ENCODE measurements at regions not wholly inside any gene's neighbourhood (a gene's known extent, or its start where the extent isn't known, plus 50 kb on each side); places are given as distances from the start of the nearest gene placed in this dataset.

DNA sequence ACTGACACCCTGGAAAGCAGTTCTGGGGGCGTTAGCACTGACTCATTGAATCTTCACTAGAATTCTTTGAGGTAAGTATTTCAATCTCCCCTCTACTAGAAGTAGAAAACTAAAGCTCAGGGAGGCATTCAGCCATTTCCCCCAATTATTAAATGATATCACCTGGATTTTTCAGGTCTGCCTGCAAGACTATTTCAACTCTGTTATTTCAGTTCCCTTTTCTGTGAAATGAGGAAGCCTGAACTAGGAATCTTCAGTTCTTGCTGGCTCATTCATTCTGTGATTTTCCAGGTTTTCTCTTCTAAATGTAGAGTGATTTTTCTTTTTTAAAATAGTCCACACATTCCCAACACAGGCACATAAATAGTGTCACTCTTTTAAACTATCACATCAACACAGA is 337.0 kb upstream of the NR5A2 start:
- TF ChIP-seq, protein P1, sequence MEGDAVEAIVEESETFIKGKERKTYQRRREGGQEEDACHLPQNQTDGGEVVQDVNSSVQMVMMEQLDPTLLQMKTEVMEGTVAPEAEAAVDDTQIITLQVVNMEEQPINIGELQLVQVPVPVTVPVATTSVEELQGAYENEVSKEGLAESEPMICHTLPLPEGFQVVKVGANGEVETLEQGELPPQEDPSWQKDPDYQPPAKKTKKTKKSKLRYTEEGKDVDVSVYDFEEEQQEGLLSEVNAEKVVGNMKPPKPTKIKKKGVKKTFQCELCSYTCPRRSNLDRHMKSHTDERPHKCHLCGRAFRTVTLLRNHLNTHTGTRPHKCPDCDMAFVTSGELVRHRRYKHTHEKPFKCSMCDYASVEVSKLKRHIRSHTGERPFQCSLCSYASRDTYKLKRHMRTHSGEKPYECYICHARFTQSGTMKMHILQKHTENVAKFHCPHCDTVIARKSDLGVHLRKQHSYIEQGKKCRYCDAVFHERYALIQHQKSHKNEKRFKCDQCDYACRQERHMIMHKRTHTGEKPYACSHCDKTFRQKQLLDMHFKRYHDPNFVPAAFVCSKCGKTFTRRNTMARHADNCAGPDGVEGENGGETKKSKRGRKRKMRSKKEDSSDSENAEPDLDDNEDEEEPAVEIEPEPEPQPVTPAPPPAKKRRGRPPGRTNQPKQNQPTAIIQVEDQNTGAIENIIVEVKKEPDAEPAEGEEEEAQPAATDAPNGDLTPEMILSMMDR (IDR thresholded peaks at IDR 0.05): no peak
- H3K9me3 ChIP-seq: no peaks in the 10 kb centered on the region
- no peak overlapping the region for H3K27ac ChIP-seq
- intact Hi-C loops (cut with DNase I; ENCODE audit: low total_unique reads): no loop called here
- peaks cover 0 to 6% of the 10 kb centered on the region in 2 donors for H3K27me3 ChIP-seq
- no peaks in the 10 kb centered on the region for H3K36me3 ChIP-seq
- H3K4me3 ChIP-seq: no peak overlapping the region
- H3K4me1 ChIP-seq: no peaks in the 10 kb centered on the region
- DNase-seq: no peak

DNA sequence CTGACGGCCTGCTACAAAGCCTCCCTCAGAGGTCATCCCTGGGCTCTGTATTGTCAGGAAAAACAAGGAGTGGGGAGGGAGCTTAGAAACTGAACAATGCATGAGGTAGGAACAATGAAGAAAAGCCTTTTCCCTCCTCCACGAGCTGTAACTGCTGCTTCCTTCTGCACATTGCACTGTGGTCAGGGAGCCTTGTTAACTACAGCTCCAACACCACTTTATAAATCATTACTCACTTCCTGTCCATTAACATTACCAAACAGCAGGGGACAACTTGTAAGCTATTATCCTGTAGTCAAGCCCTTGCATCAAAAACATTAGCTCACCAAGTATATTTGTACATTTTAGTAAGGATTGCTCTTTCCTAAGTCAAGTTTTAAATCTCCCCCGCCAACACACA is 336.0 kb upstream of the NR5A2 start:
- Histone ChIP-seq H3K4me3 (no peak overlapping the region), H3K36me3 (no peaks in the 10 kb centered on the region), H3K9me3 (no peaks in the 10 kb centered on the region), H3K27me3 (peaks cover 0 to 6% of the 10 kb centered on the region in 2 donors), H3K4me1 (no peaks in the 10 kb centered on the region), H3K27ac (no peak overlapping the region)
- intact Hi-C loops (cut with DNase I; ENCODE audit: low total_unique reads): no loop called here
- DNase-seq: no peak
- TF ChIP-seq, protein P1 (IDR thresholded peaks at IDR 0.05): no peak

DNA sequence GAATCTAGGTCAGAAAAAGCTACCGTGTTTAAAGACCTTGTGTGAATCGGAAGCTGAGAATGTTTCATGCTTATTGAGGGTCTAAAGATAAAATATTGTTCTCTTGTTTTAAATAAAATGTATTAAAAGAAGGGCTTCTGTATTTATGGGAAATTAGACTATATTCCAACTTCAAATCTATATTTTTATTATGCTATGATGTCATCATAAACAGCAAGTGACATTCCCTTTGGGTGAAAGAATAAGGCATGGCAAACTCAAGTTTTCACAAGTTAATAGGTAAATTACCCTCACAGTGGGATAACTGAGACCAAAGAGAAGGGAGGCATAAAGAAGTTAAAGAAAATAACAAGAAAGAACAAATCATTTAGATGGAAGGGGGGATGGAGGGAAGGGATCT is 333.8 kb upstream of the NR5A2 start:
- TF ChIP-seq, protein P1 (IDR thresholded peaks at IDR 0.05): no peak
- Histone ChIP-seq H3K4me3 (no peak overlapping the region), H3K9me3 (no peaks in the 10 kb centered on the region), H3K27me3 (peaks cover 0 to 6% of the 10 kb centered on the region in 2 donors), H3K4me1 (no peaks in the 10 kb centered on the region), H3K36me3 (no peaks in the 10 kb centered on the region), H3K27ac (no peak overlapping the region)
- no peak for DNase-seq
- intact Hi-C loops (cut with DNase I; ENCODE audit: low total_unique reads): no loop called here

DNA sequence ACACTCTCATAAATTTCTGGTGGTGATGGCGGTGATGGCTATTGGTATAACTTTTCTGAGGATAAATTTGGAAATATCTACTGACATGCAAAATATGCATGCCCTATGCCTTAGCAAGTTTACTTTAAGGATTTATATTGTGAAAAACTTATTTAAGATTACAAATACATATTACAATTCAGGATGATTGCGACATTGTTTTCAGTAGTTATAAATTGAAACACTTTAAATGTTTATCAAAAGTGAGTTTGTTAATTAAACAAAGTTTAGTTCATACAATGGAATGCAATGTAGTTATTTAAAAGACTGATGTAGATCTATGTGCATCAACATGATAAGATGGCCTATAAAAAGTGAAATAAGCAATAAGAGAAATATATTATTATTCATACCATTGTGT is 331.3 kb upstream of the NR5A2 start:
- H3K36me3 ChIP-seq: no peaks in the 10 kb centered on the region
- H3K27me3 ChIP-seq: no peaks in the 10 kb centered on the region
- H3K9me3 ChIP-seq: no peaks in the 10 kb centered on the region
- intact Hi-C loops (cut with DNase I; ENCODE audit: low total_unique reads): no loop called here
- no peak for DNase-seq
- TF ChIP-seq, protein P1 (IDR thresholded peaks at IDR 0.05): no peak
- no peaks in the 10 kb centered on the region for H3K4me1 ChIP-seq
- no peak overlapping the region for H3K27ac ChIP-seq
- no peak overlapping the region for H3K4me3 ChIP-seq

DNA sequence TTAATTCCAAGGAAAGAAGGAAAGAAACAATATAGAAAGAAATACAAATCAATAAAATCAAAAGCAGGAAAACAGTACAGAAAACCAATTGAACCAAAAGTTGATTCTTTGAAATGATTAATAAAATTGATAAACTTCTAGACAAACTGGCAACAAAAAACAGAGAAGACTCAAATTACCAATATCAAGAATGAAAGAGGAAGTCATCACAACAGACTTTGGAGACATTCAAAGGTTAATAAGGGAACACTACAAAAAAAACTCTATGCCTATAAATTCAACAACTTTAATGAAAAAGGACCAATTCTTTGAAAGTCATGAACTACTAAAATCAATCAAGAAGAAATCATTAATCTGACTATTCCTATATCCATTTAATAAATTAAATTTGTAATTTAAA is 329.3 kb upstream of the NR5A2 start:
- Histone ChIP-seq H3K4me3 (no peak overlapping the region), H3K4me1 (no peaks in the 10 kb centered on the region), H3K36me3 (no peaks in the 10 kb centered on the region), H3K27ac (no peak overlapping the region), H3K9me3 (no peaks in the 10 kb centered on the region), H3K27me3 (no peaks in the 10 kb centered on the region)
- TF ChIP-seq, protein P1 (IDR thresholded peaks at IDR 0.05): no peak
- DNase-seq: no peak
- intact Hi-C loops (cut with DNase I; ENCODE audit: low total_unique reads): no loop called here

DNA sequence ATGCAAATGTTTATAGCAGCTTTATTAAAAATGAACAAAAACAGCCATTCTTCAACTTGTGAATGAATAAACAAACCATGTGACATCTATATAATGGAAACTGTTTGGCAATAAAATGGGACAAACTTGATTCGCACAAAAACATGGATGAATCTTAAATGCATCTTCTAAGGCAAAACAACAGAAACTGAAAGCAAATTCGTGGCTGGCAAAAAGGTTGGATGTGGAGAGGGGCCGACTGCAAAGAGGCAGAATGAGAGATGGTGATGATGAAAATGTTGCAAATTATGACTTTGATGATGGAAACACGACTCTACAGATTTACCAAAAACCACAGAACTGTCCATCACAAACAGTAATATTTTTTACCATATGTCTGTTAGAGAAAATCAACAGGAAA is 327.0 kb upstream of the NR5A2 start:
- no peaks in the 10 kb centered on the region for H3K9me3 ChIP-seq

More for the DNA sequence above, 327.0 kb upstream of the NR5A2 start:
- TF ChIP-seq, protein P1 (IDR thresholded peaks at IDR 0.05): no peak
- no peak for DNase-seq
- no peak overlapping the region for H3K27ac ChIP-seq
- H3K4me3 ChIP-seq: no peak overlapping the region
- no peaks in the 10 kb centered on the region for H3K4me1 ChIP-seq
- intact Hi-C loops (cut with DNase I; ENCODE audit: low total_unique reads): no loop called here
- no peaks in the 10 kb centered on the region for H3K27me3 ChIP-seq
- no peaks in the 10 kb centered on the region for H3K36me3 ChIP-seq

Measured in tibial artery (tissue), 4 donors.